B cell (primary cell): ENCODE measurements at regions not wholly inside any gene's neighbourhood (a gene's known extent, or its start where the extent isn't known, plus 50 kb on each side); places are given as distances from the start of the nearest gene placed in this dataset.
A peak's percentile ranks its signal among the peaks of the same experiment; 100 is the strongest.

Experiments
- ATAC-seq: fragments of 200-7000 bp; cut with Tn5 transposase; one replicate; pipeline ENCODE4 v1.10.0; 2021; ENCODE audit warnings: low read depth, mild to moderate bottlenecking, moderate number of reproducible peaks, moderate library complexity
- CTCF ChIA-PET: fragments of 350-600 bp; sonication (Branson Sonifier 250); formaldehyde crosslinking; loops from one replicate; lab custom pipeline; 2021; ENCODE audit warnings: antibody characterized with exemption, inconsistent platforms; lab: Charles Lee
- POLR2A ChIA-PET: fragments of 350-600 bp; sonication (Branson Sonifier 250); formaldehyde crosslinking; loops from one replicate; lab custom pipeline; 2021; ENCODE audit warnings: antibody characterized with exemption; lab: Charles Lee
- DNase-seq: peaks from one replicate; pipeline ENCODE4 v3.0.0; 2013
- H2AFZ ChIP-seq: 2 replicates; pipeline ENCODE4 v1.6.1; 2012; ENCODE audit warnings: mild to moderate bottlenecking, low read depth, low read length; ENCODE audit not compliant: insufficient read depth, poor library complexity, severe bottlenecking
- H3K27ac ChIP-seq, 2 donors: 1 replicate in 1 of 2; 2 replicates in 1 of 2; pipeline ENCODE4 v1.5.1; 2012 to 2013; ENCODE audit warnings: low read length in 2 of 2, mild to moderate bottlenecking in 2 of 2, moderate library complexity in 1 of 2
- H3K27me3 ChIP-seq, 4 experiments: fragments of 200-600 bp in 1 of 4; sonication (generic) in 1 of 4; replicated peaks in 1 of 4; 1 replicate in 2 of 4; 2 replicates in 2 of 4; pipeline versions ENCODE4 v1.6.1 to v1.7.0; 2013 to 2016; ENCODE audit warnings: low read length in 3 of 4, mild to moderate bottlenecking in 2 of 4, mixed read lengths in 1 of 4, moderate library complexity in 1 of 4; ENCODE audit not compliant: insufficient read depth in 4 of 4, control insufficient read depth in 3 of 4; ENCODE audit errors: control extremely low read depth in 1 of 4
- H3K36me3 ChIP-seq, 2 experiments: replicated peaks in 1 of 2; 1 replicate in 1 of 2; 2 replicates in 1 of 2; pipeline versions ENCODE4 v1.6.1 to v1.7.1; 2013; ENCODE audit warnings: low read length in 1 of 2; ENCODE audit not compliant: insufficient read depth in 2 of 2, control insufficient read depth in 1 of 2; ENCODE audit errors: control extremely low read depth in 1 of 2, extremely low read depth in 1 of 2
- H3K4me1 ChIP-seq, 2 donors: fragments of 200-600 bp in 1 of 2; sonication (generic) in 1 of 2; 1 replicate in 1 of 2; 2 replicates in 1 of 2; pipeline versions ENCODE4 v1.5.1 to v1.6.1; 2013 to 2017; ENCODE audit warnings: low read length in 2 of 2; ENCODE audit not compliant: control insufficient read depth in 2 of 2, insufficient read depth in 2 of 2
- H3K4me2 ChIP-seq: replicated peaks from 2 replicates; pipeline ENCODE3; 2012; ENCODE audit warnings: mild to moderate bottlenecking, low read depth, low read length; ENCODE audit not compliant: poor library complexity, severe bottlenecking
- H3K4me3 ChIP-seq, 5 experiments: fragments of 200-600 bp in 1 of 5; sonication (generic) in 1 of 5; 1 replicate in 3 of 5; 2 replicates in 2 of 5; pipeline versions ENCODE4 v1.5.1 to v1.7.0; 2011 to 2016; ENCODE audit warnings: low read length in 4 of 5, mild to moderate bottlenecking in 4 of 5, low read depth in 2 of 5, control low read depth in 1 of 5, moderate library complexity in 1 of 5; ENCODE audit not compliant: insufficient read depth in 1 of 5; ENCODE audit errors: control extremely low read depth in 1 of 5, extremely low read depth in 1 of 5
- H3K79me2 ChIP-seq: fragments of 200-600 bp; sonication (generic); one replicate; pipeline ENCODE4 v1.6.0; 2016; ENCODE audit warnings: low read length; ENCODE audit not compliant: control insufficient read depth, insufficient read depth
- H3K9ac ChIP-seq: fragments of 200-600 bp; sonication (generic); 2 replicates; pipeline ENCODE4 v1.6.1; 2017; ENCODE audit warnings: mild to moderate bottlenecking, low read length, moderate library complexity
- H3K9me3 ChIP-seq, 3 donors: one replicate each; pipeline versions ENCODE4 v1.6.1 to v1.7.1; 2013; ENCODE audit warnings: low read length in 2 of 3; ENCODE audit not compliant: control insufficient read depth in 2 of 3, insufficient read depth in 1 of 3; ENCODE audit errors: control extremely low read depth in 1 of 3
- H4K20me1 ChIP-seq: 2 replicates; pipeline ENCODE4 v1.6.0; 2012; ENCODE audit warnings: mild to moderate bottlenecking, low read length; ENCODE audit not compliant: insufficient read depth, control insufficient read depth, poor library complexity, severe bottlenecking
- H3K27ac Mint-ChIP-seq: one replicate; pipeline ENCODE4 v1.8.0; 2021; ENCODE audit warnings: mixed read lengths
- H3K27me3 Mint-ChIP-seq: one replicate; pipeline ENCODE4 v1.8.0; 2021; ENCODE audit warnings: mixed read lengths
- H3K4me1 Mint-ChIP-seq: one replicate; pipeline ENCODE4 v1.8.0; 2021; ENCODE audit warnings: mixed read lengths
- H3K4me3 Mint-ChIP-seq: one replicate; pipeline ENCODE4 v1.8.0; 2021; ENCODE audit warnings: mixed read lengths
- H3K9me3 Mint-ChIP-seq: one replicate; pipeline ENCODE4 v1.8.0; 2022; ENCODE audit warnings: mixed read lengths; ENCODE audit not compliant: insufficient read depth
- CTCF ChIP-seq: fragments of 200-600 bp; IDR thresholded peaks from one replicate; pipeline ENCODE4 v1.8.0; 2022; ENCODE audit warnings: antibody characterized with exemption, mild to moderate bottlenecking
- EZH2 ChIP-seq: IDR thresholded peaks from 2 replicates; pipeline ENCODE4 v1.6.1; 2012; ENCODE audit warnings: borderline replicate concordance, low read depth, mild to moderate bottlenecking, moderate library complexity, low read length; ENCODE audit not compliant: insufficient read depth, poor library complexity, severe bottlenecking
- WGBS: methylation state at CpG from one replicate; pipeline ENCODE4 v1.1.5; 2013; ENCODE audit warnings: missing lambda C conversion rate; ENCODE audit not compliant: insufficient coverage; 5-methylcytosine and 5-hydroxymethylcytosine counted together
- intact Hi-C: fragments of 100-400 bp; cut with micrococcal nuclease; formaldehyde crosslinking; loops from one replicate; pipeline ENCODE4 v1.10.0; 2022

GRCh38 chr10:5582736-5583135, 58.0 kb downstream of the CALML3 start:
- ATAC-seq (peak; percentile 51), DNase-seq (peak; percentile 24)
- Histone ChIP-seq H3K9me3 (peaks cover 0 to 8% (median 2%) of the 10 kb centered on the region in 3 donors), H3K4me3 (peak overlapping the region in 2 of 5 experiments; percentile 7 to 8), H3K9ac (peak overlapping the region; percentile 22), H3K27ac (no peak overlapping the region), H3K4me1 (peaks cover 32 to 33% of the 10 kb centered on the region in 2 donors), H4K20me1 (no peaks in the 10 kb centered on the region), H2AFZ (peak overlapping the region; percentile 18), H3K4me2 (peak overlapping the region; percentile 75), H3K27me3 (peaks cover 0 to 6% (median 0%) of the 10 kb centered on the region in 4 experiments), H3K79me2 (no peaks in the 10 kb centered on the region), H3K36me3 (no peaks in the 10 kb centered on the region)
- Mint-ChIP-seq H3K27me3 (peaks cover 5% of the 10 kb centered on the region), H3K9me3 (no peaks in the 10 kb centered on the region), H3K4me1 (peaks cover 44% of the 10 kb centered on the region), H3K27ac (peak overlapping the region; percentile 29), H3K4me3 (peak overlapping the region; percentile 60)
- intact Hi-C loops: no loop called here
- CTCF ChIA-PET: interaction anchor here (1.5 to 4.3 kb wide), 6 partner anchors 9 to 141 kb away, joined by 3 to 21 read pairs (median 7); no protein-coding TSS in a partner anchor
- WGBS: 29% methylated on average over 9 of the region's 12 CpGs
- POLR2A ChIA-PET: interaction anchor here (1.1 kb wide), 1 partner anchor 33 kb away, joined by 4 read pairs; no protein-coding TSS in a partner anchor
- TF ChIP-seq EZH2 (no peak), CTCF (no peak)

- peak overlapping the region; percentile 75 for H3K4me2 ChIP-seq
Observed at GRCh38 chr10:5583525-5584175, 58.9 kb downstream of the CALML3 start.

More at GRCh38 chr10:5583525-5584175, 58.9 kb downstream of the CALML3 start:
- Histone ChIP-seq H3K4me3 (no peak overlapping the region), H2AFZ (no peak overlapping the region), H3K27me3 (peaks cover 0 to 7% (median under 1%) of the 10 kb centered on the region in 4 experiments), H3K79me2 (no peaks in the 10 kb centered on the region), H3K4me1 (peaks cover 32 to 33% of the 10 kb centered on the region in 2 donors), H3K27ac (no peak overlapping the region), H4K20me1 (no peaks in the 10 kb centered on the region), H3K36me3 (no peaks in the 10 kb centered on the region), H3K9ac (no peak overlapping the region), H3K9me3 (peaks cover 0 to 8% (median 2%) of the 10 kb centered on the region in 3 donors)
- peak overlapping the region; percentile 62 for H3K4me3 Mint-ChIP-seq
- H3K4me1 Mint-ChIP-seq: peaks cover 44% of the 10 kb centered on the region
- H3K27me3 Mint-ChIP-seq: peaks cover 9% of the 10 kb centered on the region
- CTCF ChIA-PET: interaction anchor here (1.0 to 4.3 kb wide), 7 partner anchors 8 to 141 kb away, joined by 3 to 21 read pairs (median 7); no protein-coding TSS in a partner anchor
- no peak overlapping the region for H3K27ac Mint-ChIP-seq
- DNase-seq (peak; percentile 42), ATAC-seq (peak; percentile 42)
- no peak for TF ChIP-seq CTCF
- no peak for TF ChIP-seq EZH2
- H3K9me3 Mint-ChIP-seq: no peaks in the 10 kb centered on the region
- WGBS: 48% methylated on average over 17 of the region's 18 CpGs
- POLR2A ChIA-PET: interaction anchor here (0.9 kb wide), 1 partner anchor 362 kb away, joined by 3 read pairs; no protein-coding TSS in a partner anchor
- intact Hi-C loops: no loop called here
